ENCODE measurements at regions not wholly inside any gene's neighbourhood (a gene's known extent, or its start where the extent isn't known, plus 50 kb on each side); places are given as distances from the start of the nearest gene placed in this dataset.

DNA sequence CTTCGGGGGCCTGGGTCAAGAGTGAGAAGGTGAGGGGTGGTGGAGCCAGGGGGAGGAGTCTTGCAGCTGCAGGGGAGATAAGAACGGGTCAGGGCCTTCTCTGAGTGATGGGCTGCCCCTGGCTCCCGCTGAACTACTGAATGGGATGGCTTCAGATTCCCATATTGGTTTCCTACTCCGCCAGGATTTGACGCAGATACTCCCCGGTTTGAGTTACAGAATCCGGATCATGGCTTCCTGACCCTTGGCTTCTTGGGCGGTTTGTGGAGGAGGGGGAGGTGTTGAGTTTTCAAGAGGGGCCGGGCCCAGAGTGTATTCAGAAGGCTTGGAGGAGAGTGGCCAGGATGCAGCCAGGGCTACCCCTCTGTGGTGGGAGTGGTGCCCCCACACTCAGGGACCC is 119.9 kb upstream of the ATP2B2 start:
- no peak overlapping the region for H2AK5ac ChIP-seq (ENCODE audit: low read depth, low read length)
- H3K14ac ChIP-seq (ENCODE audit: low read length) = peak overlapping the region; percentile 95
- H2BK12ac ChIP-seq (ENCODE audit: low read length) = no peak overlapping the region
- no CpG with 5 or more reads among the region's 9 CpGs for WGBS, 2 donors (ENCODE audit: extremely low coverage in 2 of 2, insufficient read length in 2 of 2, insufficient replicate concordance in 1 of 2)
- no peak overlapping the region for H2AFZ ChIP-seq (ENCODE audit: low read length)
- H3K4ac ChIP-seq (ENCODE audit: low read length) = no peak overlapping the region
- H3K23ac ChIP-seq (ENCODE audit: low read depth, low read length, poor library complexity) = no peak overlapping the region
- no peak overlapping the region for H3K4me3 ChIP-seq (ENCODE audit: low read length in 2 of 2)
- H2BK15ac ChIP-seq (ENCODE audit: low read length) = no peak overlapping the region
- no peak overlapping the region for H3K4me2 ChIP-seq (ENCODE audit: insufficient read depth, low read length, poor library complexity, severe bottlenecking)
- peaks cover 0 to 3% (median 0%) of the 10 kb centered on the region in 3 experiments for H3K27me3 ChIP-seq (ENCODE audit: control insufficient read depth in 3 of 3, insufficient read depth in 3 of 3, low read depth in 1 of 3, low read length in 3 of 3)
- peaks cover 0 to 8% of the 10 kb centered on the region in 2 donors for H3K4me1 ChIP-seq (ENCODE audit: control insufficient read depth in 2 of 2, insufficient read depth in 1 of 2, low read depth in 1 of 2, low read length in 2 of 2)
- peak overlapping the region; percentile 5 for H3K18ac ChIP-seq (ENCODE audit: low read length)
- no peaks in the 10 kb centered on the region for H3K9me3 ChIP-seq (replicated peaks in 1 of 2; ENCODE audit: control insufficient read depth in 2 of 2, insufficient read depth in 1 of 2, low read depth in 1 of 2, low read length in 2 of 2)
- H3K27ac ChIP-seq (replicated peaks; ENCODE audit: low read length) = peak overlapping the region; percentile 20
- no peak overlapping the region for H2BK5ac ChIP-seq (ENCODE audit: low read length)
- DNase-seq (ENCODE audit: low spot score) = no peak
- no peak overlapping the region for H3K9ac ChIP-seq (ENCODE audit: low read depth, low read length, poor library complexity)
- H3K36me3 ChIP-seq (replicated peaks in 1 of 2; ENCODE audit: control insufficient read depth in 2 of 2, insufficient read depth in 2 of 2, low read length in 2 of 2) = no peaks in the 10 kb centered on the region
- no peak overlapping the region for H4K8ac ChIP-seq (ENCODE audit: low read depth, low read length)
- no peaks in the 10 kb centered on the region for H3K79me1 ChIP-seq (ENCODE audit: low read depth, low read length)
- no peak overlapping the region for H2BK120ac ChIP-seq (ENCODE audit: low read depth, low read length)
- H4K91ac ChIP-seq (ENCODE audit: low read depth, low read length, poor library complexity) = no peak overlapping the region

DNA sequence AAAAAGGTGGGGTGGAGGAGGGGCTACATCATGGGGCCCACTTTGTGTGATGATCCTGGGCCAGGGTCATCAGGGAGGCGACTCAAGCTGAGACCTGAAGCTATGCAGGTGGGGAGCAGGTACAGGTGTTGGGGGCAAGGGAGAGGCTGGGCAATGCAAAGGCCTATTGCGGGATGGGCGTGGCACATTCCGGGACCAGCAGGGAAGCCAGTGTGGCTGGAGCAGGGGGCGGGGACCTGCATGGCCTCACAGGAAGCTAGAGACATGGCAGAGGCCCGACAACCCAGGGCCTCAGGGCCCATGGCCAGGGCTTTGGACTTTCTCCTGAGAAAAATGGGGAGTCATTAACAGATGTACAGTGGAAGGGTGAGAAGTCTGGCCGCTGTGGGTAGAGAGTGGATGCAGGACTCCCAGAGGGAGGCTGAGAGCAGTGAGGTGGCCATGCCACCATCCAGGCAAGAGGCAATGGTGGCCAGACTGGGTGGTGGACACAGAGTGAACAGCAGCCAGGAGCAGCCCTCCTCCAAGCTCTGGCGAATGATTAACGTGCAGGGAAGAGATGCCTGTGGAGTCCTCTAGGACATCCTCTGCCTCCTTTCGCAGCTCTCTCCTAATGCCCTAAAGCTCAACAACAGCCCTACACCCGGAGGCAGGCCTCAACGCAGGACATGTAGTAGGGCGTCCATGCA is 122.6 kb upstream of the ATP2B2 start:
- Histone ChIP-seq H4K91ac (ENCODE audit: low read depth, low read length, poor library complexity) (no peak overlapping the region), H3K4me3 (ENCODE audit: low read length in 2 of 2) (no peak overlapping the region), H2BK5ac (ENCODE audit: low read length) (no peak overlapping the region), H2BK15ac (ENCODE audit: low read length) (no peak overlapping the region), H3K23ac (ENCODE audit: low read depth, low read length, poor library complexity) (no peak overlapping the region), H4K8ac (ENCODE audit: low read depth, low read length) (no peak overlapping the region), H3K27ac (replicated peaks; ENCODE audit: low read length) (no peak overlapping the region), H3K9ac (ENCODE audit: low read depth, low read length, poor library complexity) (no peak overlapping the region), H2AFZ (ENCODE audit: low read length) (no peak overlapping the region), H3K79me1 (ENCODE audit: low read depth, low read length) (no peaks in the 10 kb centered on the region), H2BK12ac (ENCODE audit: low read length) (no peak overlapping the region), H2BK120ac (ENCODE audit: low read depth, low read length) (no peak overlapping the region), H3K4ac (ENCODE audit: low read length) (no peak overlapping the region), H3K27me3 (ENCODE audit: control insufficient read depth in 3 of 3, insufficient read depth in 3 of 3, low read depth in 1 of 3, low read length in 3 of 3) (peaks cover 0 to 3% (median 0%) of the 10 kb centered on the region in 3 experiments), H3K18ac (ENCODE audit: low read length) (no peak overlapping the region), H3K4me1 (ENCODE audit: control insufficient read depth in 2 of 2, insufficient read depth in 1 of 2, low read depth in 1 of 2, low read length in 2 of 2) (peaks cover 0 to 8% of the 10 kb centered on the region in 2 donors), H3K9me3 (replicated peaks in 1 of 2; ENCODE audit: control insufficient read depth in 2 of 2, insufficient read depth in 1 of 2, low read depth in 1 of 2, low read length in 2 of 2) (no peaks in the 10 kb centered on the region), H2AK5ac (ENCODE audit: low read depth, low read length) (no peak overlapping the region), H3K4me2 (ENCODE audit: insufficient read depth, low read length, poor library complexity, severe bottlenecking) (no peak overlapping the region), H3K14ac (ENCODE audit: low read length) (no peak overlapping the region), H3K36me3 (replicated peaks in 1 of 2; ENCODE audit: control insufficient read depth in 2 of 2, insufficient read depth in 2 of 2, low read length in 2 of 2) (no peaks in the 10 kb centered on the region)
- no peak for DNase-seq (ENCODE audit: low spot score)
- WGBS, 2 donors (ENCODE audit: extremely low coverage in 2 of 2, insufficient read length in 2 of 2, insufficient replicate concordance in 1 of 2) = no CpG with 5 or more reads among the region's 13 CpGs

DNA sequence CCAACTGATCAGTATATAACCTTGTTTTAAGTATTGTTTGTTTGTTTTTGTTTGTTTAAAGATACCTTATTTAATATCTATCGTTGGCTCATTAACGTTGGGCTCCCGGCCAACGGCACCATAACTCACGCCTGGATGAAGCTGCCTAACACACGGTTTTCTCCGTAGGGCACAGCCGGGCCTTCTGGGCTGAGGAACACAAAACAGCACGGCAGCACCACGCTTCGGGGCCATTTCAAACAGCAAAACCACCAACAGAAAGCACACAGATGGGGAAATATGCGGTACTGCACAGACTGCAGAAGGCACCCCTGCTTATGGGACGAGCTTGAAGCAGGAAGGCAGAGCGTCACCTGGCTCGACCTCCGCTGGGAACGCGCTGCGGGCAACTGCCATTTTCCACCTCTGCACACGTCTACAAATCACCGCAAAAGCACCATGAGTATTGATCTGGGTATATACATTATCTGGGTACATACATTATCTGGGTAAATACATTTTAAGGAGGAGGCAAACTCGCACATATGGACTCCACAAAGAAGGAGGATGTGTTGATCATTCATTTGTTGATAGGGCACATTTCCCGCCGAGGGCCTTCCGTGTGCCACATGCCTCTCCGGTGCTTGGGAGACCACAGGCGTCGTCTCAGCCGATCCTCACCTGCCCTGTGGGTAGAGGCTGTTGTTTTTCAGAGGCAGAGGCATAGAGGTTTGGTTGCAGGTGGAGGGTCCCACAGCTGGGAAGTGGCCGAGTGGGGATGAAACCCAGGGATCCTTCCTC is 123.7 kb upstream of the ATP2B2 start:
- no peak overlapping the region for H3K14ac ChIP-seq (ENCODE audit: low read length)
- H2AFZ ChIP-seq (ENCODE audit: low read length) = no peak overlapping the region
- peaks cover 0 to 8% of the 10 kb centered on the region in 2 donors for H3K4me1 ChIP-seq (ENCODE audit: control insufficient read depth in 2 of 2, insufficient read depth in 1 of 2, low read depth in 1 of 2, low read length in 2 of 2)
- H3K9ac ChIP-seq (ENCODE audit: low read depth, low read length, poor library complexity) = no peak overlapping the region
- H2BK15ac ChIP-seq (ENCODE audit: low read length) = no peak overlapping the region
- no peak overlapping the region for H2BK120ac ChIP-seq (ENCODE audit: low read depth, low read length)
- H3K23ac ChIP-seq (ENCODE audit: low read depth, low read length, poor library complexity) = no peak overlapping the region
- H2BK12ac ChIP-seq (ENCODE audit: low read length) = no peak overlapping the region
- peaks cover 0 to 3% (median 0%) of the 10 kb centered on the region in 3 experiments for H3K27me3 ChIP-seq (ENCODE audit: control insufficient read depth in 3 of 3, insufficient read depth in 3 of 3, low read depth in 1 of 3, low read length in 3 of 3)
- H3K4me2 ChIP-seq (ENCODE audit: insufficient read depth, low read length, poor library complexity, severe bottlenecking) = no peak overlapping the region
- no peaks in the 10 kb centered on the region for H3K79me1 ChIP-seq (ENCODE audit: low read depth, low read length)
- H3K18ac ChIP-seq (ENCODE audit: low read length) = no peak overlapping the region
- H3K4ac ChIP-seq (ENCODE audit: low read length) = no peak overlapping the region
- no peak overlapping the region for H2AK5ac ChIP-seq (ENCODE audit: low read depth, low read length)
- H4K91ac ChIP-seq (ENCODE audit: low read depth, low read length, poor library complexity) = no peak overlapping the region
- no peak overlapping the region for H3K27ac ChIP-seq (replicated peaks; ENCODE audit: low read length)
- no CpG with 5 or more reads among the region's 30 CpGs for WGBS, 2 donors (ENCODE audit: extremely low coverage in 2 of 2, insufficient read length in 2 of 2, insufficient replicate concordance in 1 of 2)
- no peak overlapping the region for H4K8ac ChIP-seq (ENCODE audit: low read depth, low read length)
- peak overlapping the region in 1 of 2 donors; percentile 34 for H3K4me3 ChIP-seq (ENCODE audit: low read length in 2 of 2)
- no peaks in the 10 kb centered on the region for H3K9me3 ChIP-seq (replicated peaks in 1 of 2; ENCODE audit: control insufficient read depth in 2 of 2, insufficient read depth in 1 of 2, low read depth in 1 of 2, low read length in 2 of 2)
- no peak overlapping the region for H2BK5ac ChIP-seq (ENCODE audit: low read length)
- H3K36me3 ChIP-seq (replicated peaks in 1 of 2; ENCODE audit: control insufficient read depth in 2 of 2, insufficient read depth in 2 of 2, low read length in 2 of 2) = no peaks in the 10 kb centered on the region
- DNase-seq (ENCODE audit: low spot score) = no peak

DNA sequence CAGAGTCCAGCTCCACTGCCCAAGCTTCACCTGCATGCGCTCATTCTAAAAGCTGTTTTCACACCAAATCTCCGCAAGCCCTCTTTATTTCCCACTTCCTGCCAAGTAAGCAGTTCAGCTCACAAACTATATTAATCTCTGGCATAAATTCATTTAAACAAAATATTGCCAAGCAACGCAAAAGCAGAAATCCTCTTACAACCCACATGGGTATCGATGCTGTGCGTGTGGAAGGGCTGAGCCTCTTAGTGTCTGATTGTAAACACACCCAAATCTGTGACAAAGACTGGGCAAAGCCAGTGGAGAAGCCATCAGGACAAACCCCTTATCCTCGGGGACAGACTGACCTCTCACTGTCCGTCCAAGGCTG is 124.3 kb upstream of the ATP2B2 start:
- no peak overlapping the region for H2AK5ac ChIP-seq (ENCODE audit: low read depth, low read length)
- no CpG with 5 or more reads among the region's 7 CpGs for WGBS, 2 donors (ENCODE audit: extremely low coverage in 2 of 2, insufficient read length in 2 of 2, insufficient replicate concordance in 1 of 2)

More for the DNA sequence above, 124.3 kb upstream of the ATP2B2 start:
- Histone ChIP-seq H3K9me3 (replicated peaks in 1 of 2; ENCODE audit: control insufficient read depth in 2 of 2, insufficient read depth in 1 of 2, low read depth in 1 of 2, low read length in 2 of 2) (no peaks in the 10 kb centered on the region), H3K4ac (ENCODE audit: low read length) (no peak overlapping the region), H4K91ac (ENCODE audit: low read depth, low read length, poor library complexity) (no peak overlapping the region), H3K79me1 (ENCODE audit: low read depth, low read length) (no peaks in the 10 kb centered on the region), H3K4me1 (ENCODE audit: control insufficient read depth in 2 of 2, insufficient read depth in 1 of 2, low read depth in 1 of 2, low read length in 2 of 2) (peaks cover 0 to 9% of the 10 kb centered on the region in 2 donors), H3K18ac (ENCODE audit: low read length) (no peak overlapping the region), H3K36me3 (replicated peaks in 1 of 2; ENCODE audit: control insufficient read depth in 2 of 2, insufficient read depth in 2 of 2, low read length in 2 of 2) (no peaks in the 10 kb centered on the region), H2BK120ac (ENCODE audit: low read depth, low read length) (no peak overlapping the region), H3K23ac (ENCODE audit: low read depth, low read length, poor library complexity) (no peak overlapping the region), H2BK15ac (ENCODE audit: low read length) (peak overlapping the region; percentile 34), H4K8ac (ENCODE audit: low read depth, low read length) (no peak overlapping the region), H3K27me3 (ENCODE audit: control insufficient read depth in 3 of 3, insufficient read depth in 3 of 3, low read depth in 1 of 3, low read length in 3 of 3) (peaks cover 0 to 3% (median 0%) of the 10 kb centered on the region in 3 experiments), H3K4me2 (ENCODE audit: insufficient read depth, low read length, poor library complexity, severe bottlenecking) (no peak overlapping the region), H3K14ac (ENCODE audit: low read length) (no peak overlapping the region), H2BK12ac (ENCODE audit: low read length) (no peak overlapping the region), H2BK5ac (ENCODE audit: low read length) (no peak overlapping the region), H3K4me3 (ENCODE audit: low read length in 2 of 2) (no peak overlapping the region), H3K9ac (ENCODE audit: low read depth, low read length, poor library complexity) (no peak overlapping the region), H3K27ac (replicated peaks; ENCODE audit: low read length) (no peak overlapping the region), H2AFZ (ENCODE audit: low read length) (no peak overlapping the region)
- no peak for DNase-seq (ENCODE audit: low spot score)
